Breast epithelium (tissue), 3 donors: ENCODE measurements at regions not wholly inside any gene's neighbourhood (a gene's known extent, or its start where the extent isn't known, plus 50 kb on each side); places are given as distances from the start of the nearest gene placed in this dataset.

Source experiments
- CTCF ChIP-seq, 3 donors: fragments of 450-650 bp; IDR thresholded peaks; one replicate each; pipeline ENCODE4 v1.5.1; 2016 to 2017; ENCODE audit warnings: antibody characterized with exemption in 3 of 3, mild to moderate bottlenecking in 3 of 3, moderate library complexity in 3 of 3
- POLR2A ChIP-seq: fragments of 450-650 bp; IDR thresholded peaks from one replicate; pipeline ENCODE4 v1.6.1; 2016; ENCODE audit warnings: antibody characterized with exemption, mild to moderate bottlenecking, moderate library complexity

DNA sequence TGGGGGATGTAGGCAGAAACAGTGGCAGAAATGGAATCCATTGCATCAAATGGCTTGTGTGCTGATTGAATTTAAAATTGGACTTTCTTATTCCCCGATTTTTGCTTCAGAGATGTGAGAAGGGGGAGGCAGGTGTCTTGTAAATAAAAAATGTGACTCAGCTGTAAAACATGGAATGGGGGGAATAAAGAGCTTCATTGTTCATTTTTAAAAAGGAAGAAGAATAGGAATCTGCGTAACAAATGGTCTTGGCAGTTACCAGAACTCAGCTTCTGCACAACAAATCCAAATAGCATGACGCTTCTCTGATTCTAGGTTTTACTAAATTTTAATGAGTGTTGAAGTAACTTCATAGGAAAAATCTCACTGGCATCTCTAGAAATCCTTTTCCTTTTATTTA is 323.9 kb upstream of the GBE1 start:
- TF ChIP-seq CTCF (IDR thresholded peaks at IDR 0.05) (no peak), POLR2A (no peak)
